ENCODE measurements at regions not wholly inside any gene's neighbourhood (a gene's known extent, or its start where the extent isn't known, plus 50 kb on each side); places are given as distances from the start of the nearest gene placed in this dataset.

- Histone ChIP-seq H3K36me3 (ENCODE audit: control insufficient read depth, insufficient read depth, low read length) (no peaks in the 10 kb centered on the region), H3K27ac (ENCODE audit: low read depth, low read length) (no peak overlapping the region), H3K27me3 (ENCODE audit: control insufficient read depth, insufficient read depth, low read length, poor library complexity, severe bottlenecking) (no peaks in the 10 kb centered on the region), H3K4me3 (ENCODE audit: low read length) (no peak overlapping the region), H3K9ac (ENCODE audit: extremely low read depth, low read length, poor library complexity, severe bottlenecking) (no peak overlapping the region), H3K4me1 (ENCODE audit: control insufficient read depth, insufficient read depth, low read length) (peaks cover 6% of the 10 kb centered on the region), H3K9me3 (ENCODE audit: control insufficient read depth, low read length) (no peaks in the 10 kb centered on the region)
- DNase-seq, result no peak
- peaks cover 30% of the 10 kb centered on the region for H3K4me1 Mint-ChIP-seq
- TF ChIP-seq CTCF (conservative IDR thresholded peaks at IDR 0.05), result no peak
- no peak overlapping the region for H3K27ac Mint-ChIP-seq
- H3K4me3 Mint-ChIP-seq, result no peak overlapping the region
- H3K27me3 Mint-ChIP-seq (ENCODE audit: insufficient read depth), result no peaks in the 10 kb centered on the region
- H3K36me3 Mint-ChIP-seq (ENCODE audit: low read depth), result no peaks in the 10 kb centered on the region
- peaks cover 8% of the 10 kb centered on the region for H3K9me3 Mint-ChIP-seq
Measured at GRCh38 chr6:139612135-139612465, 237.7 kb upstream of the CITED2 start.

- Histone ChIP-seq H3K27me3 (ENCODE audit: control insufficient read depth, insufficient read depth, low read length, poor library complexity, severe bottlenecking) (no peaks in the 10 kb centered on the region), H3K36me3 (ENCODE audit: control insufficient read depth, insufficient read depth, low read length) (no peaks in the 10 kb centered on the region), H3K9ac (ENCODE audit: extremely low read depth, low read length, poor library complexity, severe bottlenecking) (no peak overlapping the region), H3K4me1 (ENCODE audit: control insufficient read depth, insufficient read depth, low read length) (peaks cover 8% of the 10 kb centered on the region), H3K4me3 (ENCODE audit: low read length) (no peak overlapping the region), H3K27ac (ENCODE audit: low read depth, low read length) (no peak overlapping the region), H3K9me3 (ENCODE audit: control insufficient read depth, low read length) (no peaks in the 10 kb centered on the region)
- WGBS, 2 experiments (ENCODE audit: insufficient coverage in 1 of 2, insufficient read length in 1 of 2), result 76 to 80% methylated on average over 6 to 8 of the region's 8 CpGs
- no peak overlapping the region for H3K4me3 Mint-ChIP-seq
- H3K27ac Mint-ChIP-seq, result no peak overlapping the region
- no peaks in the 10 kb centered on the region for H3K36me3 Mint-ChIP-seq (ENCODE audit: low read depth)
- H3K9me3 Mint-ChIP-seq, result peaks cover 7% of the 10 kb centered on the region
- no peak for TF ChIP-seq CTCF (conservative IDR thresholded peaks at IDR 0.05)
- no peaks in the 10 kb centered on the region for H3K27me3 Mint-ChIP-seq (ENCODE audit: insufficient read depth)
- no peak for DNase-seq
- H3K4me1 Mint-ChIP-seq, result peaks cover 30% of the 10 kb centered on the region
Measured at GRCh38 chr6:139611327-139612134, 237.1 kb upstream of the CITED2 start.

GRCh38 chr6:139608466-139609261 lies 234.2 kb upstream of the CITED2 start:
- H3K36me3 Mint-ChIP-seq (ENCODE audit: low read depth), result no peaks in the 10 kb centered on the region

More at GRCh38 chr6:139608466-139609261, 234.2 kb upstream of the CITED2 start:
- H3K27me3 Mint-ChIP-seq (ENCODE audit: insufficient read depth), result no peaks in the 10 kb centered on the region
- no peak for TF ChIP-seq CTCF (conservative IDR thresholded peaks at IDR 0.05)
- no peak overlapping the region for H3K9ac ChIP-seq (ENCODE audit: extremely low read depth, low read length, poor library complexity, severe bottlenecking)
- no peak overlapping the region for H3K27ac ChIP-seq (ENCODE audit: low read depth, low read length)
- H3K4me3 ChIP-seq (ENCODE audit: low read length), result no peak overlapping the region
- no peaks in the 10 kb centered on the region for H3K27me3 ChIP-seq (ENCODE audit: control insufficient read depth, insufficient read depth, low read length, poor library complexity, severe bottlenecking)
- H3K4me3 Mint-ChIP-seq, result no peak overlapping the region
- WGBS, 2 experiments (ENCODE audit: insufficient coverage in 1 of 2, insufficient read length in 1 of 2), result 94 to 100% methylated on average over 1 to 2 of the region's 3 CpGs
- H3K9me3 ChIP-seq (ENCODE audit: control insufficient read depth, low read length), result no peaks in the 10 kb centered on the region
- peaks cover 33% of the 10 kb centered on the region for H3K4me1 Mint-ChIP-seq
- H3K4me1 ChIP-seq (ENCODE audit: control insufficient read depth, insufficient read depth, low read length), result peaks cover 8% of the 10 kb centered on the region
- DNase-seq, result no peak
- no peaks in the 10 kb centered on the region for H3K9me3 Mint-ChIP-seq
- no peak overlapping the region for H3K27ac Mint-ChIP-seq
- H3K36me3 ChIP-seq (ENCODE audit: control insufficient read depth, insufficient read depth, low read length), result no peaks in the 10 kb centered on the region

Data from endodermal cell (in vitro differentiated cells).